Astrocyte (in vitro differentiated cells and primary cell): ENCODE measurements at regions not wholly inside any gene's neighbourhood (a gene's known extent, or its start where the extent isn't known, plus 50 kb on each side); places are given as distances from the start of the nearest gene placed in this dataset.
"Not testable (repeated sequence)": the region's sequence is repeated elsewhere in the genome, so short reads cannot be mapped to it uniquely, and the experiment has no call there.

ENCODE experiments used
- DNase-seq: peaks from one replicate; pipeline ENCODE4 v3.0.0-alpha.2; 2010; ENCODE audit warnings: low read depth
- FAIRE-seq: peaks from 2 replicates; lab custom pipeline; 2011; peaks lifted over from hg19 to GRCh38; lab: Jason Lieb, UNC
- H2AFZ ChIP-seq: 2 replicates; pipeline ENCODE4 v1.6.0; 2012; ENCODE audit warnings: low read depth, low read length, inconsistent platforms
- H3K27ac ChIP-seq: 2 replicates; pipeline ENCODE4 v1.5.1; 2011; ENCODE audit warnings: low read depth, low read length, inconsistent platforms
- H3K27me3 ChIP-seq: 2 replicates; pipeline ENCODE4 v1.6.0; 2011; ENCODE audit warnings: low read length, inconsistent platforms; ENCODE audit not compliant: insufficient read depth
- H3K36me3 ChIP-seq: 2 replicates; pipeline ENCODE4 v1.5.1; 2011; ENCODE audit warnings: low read length, inconsistent platforms; ENCODE audit not compliant: insufficient read depth
- H3K4me1 ChIP-seq: 2 replicates; pipeline ENCODE4 v1.5.1; 2011; ENCODE audit warnings: low read length, inconsistent platforms; ENCODE audit not compliant: insufficient read depth
- H3K4me2 ChIP-seq: 2 replicates; pipeline ENCODE4 v1.6.0; 2012; ENCODE audit warnings: low read length, inconsistent platforms
- H3K4me3 ChIP-seq: 2 replicates; pipeline ENCODE4 v1.5.1; 2011; ENCODE audit warnings: low read depth, mild to moderate bottlenecking, low read length, inconsistent platforms; ENCODE audit not compliant: insufficient read depth
- H3K79me2 ChIP-seq: 2 replicates; pipeline ENCODE4 v1.6.0; 2012; ENCODE audit warnings: mild to moderate bottlenecking, low read length, inconsistent platforms; ENCODE audit not compliant: insufficient read depth
- H3K9ac ChIP-seq: 2 replicates; pipeline ENCODE4 v1.6.0; 2012; ENCODE audit warnings: mild to moderate bottlenecking, low read length, inconsistent platforms
- H3K9me3 ChIP-seq: 2 replicates; pipeline ENCODE4 v1.5.1; 2012; ENCODE audit warnings: low read depth, mild to moderate bottlenecking, low read length, inconsistent platforms; ENCODE audit not compliant: insufficient read depth
- H4K20me1 ChIP-seq: 2 replicates; pipeline ENCODE4 v1.6.0; 2012; ENCODE audit warnings: low read length, inconsistent platforms; ENCODE audit not compliant: insufficient read depth
- H3K27ac Mint-ChIP-seq: one replicate; pipeline ENCODE4 v1.8.0; 2021; ENCODE audit warnings: mild to moderate bottlenecking, mixed read lengths; ENCODE audit not compliant: unreplicated experiment
- H3K27me3 Mint-ChIP-seq: one replicate; pipeline ENCODE4 v1.8.0; 2021; ENCODE audit warnings: low read depth, mixed read lengths; ENCODE audit not compliant: unreplicated experiment
- H3K36me3 Mint-ChIP-seq: one replicate; pipeline ENCODE4 v1.8.0; 2021; ENCODE audit warnings: low read depth, mixed read lengths; ENCODE audit not compliant: unreplicated experiment
- H3K4me1 Mint-ChIP-seq: one replicate; pipeline ENCODE4 v1.8.0; 2021; ENCODE audit warnings: low read depth, mixed read lengths; ENCODE audit not compliant: unreplicated experiment
- H3K4me3 Mint-ChIP-seq: one replicate; pipeline ENCODE4 v1.8.0; 2021; ENCODE audit warnings: mild to moderate bottlenecking, moderate library complexity, mixed read lengths; ENCODE audit not compliant: unreplicated experiment
- H3K9me3 Mint-ChIP-seq: one replicate; pipeline ENCODE4 v1.8.0; 2021; ENCODE audit warnings: mild to moderate bottlenecking, mixed read lengths; ENCODE audit not compliant: unreplicated experiment
- CTCF ChIP-seq: IDR thresholded peaks from 2 replicates; pipeline ENCODE4 v1.5.1; 2011; ENCODE audit warnings: low read depth, mild to moderate bottlenecking, inconsistent platforms, low read length, moderate library complexity; ENCODE audit not compliant: insufficient read depth
- EZH2 ChIP-seq: IDR thresholded peaks from 2 replicates; pipeline ENCODE4 v1.6.1; 2012; ENCODE audit warnings: mild to moderate bottlenecking, low read length, inconsistent platforms; ENCODE audit not compliant: insufficient read depth

- H3K4me2 ChIP-seq, result no peak overlapping the region
- H4K20me1 ChIP-seq, result no peaks in the 10 kb centered on the region
- peaks cover 18% of the 10 kb centered on the region for H3K4me1 ChIP-seq
- TF ChIP-seq EZH2, result no peak
- TF ChIP-seq CTCF, result no peak
- no peak overlapping the region for H3K27ac Mint-ChIP-seq
- no peaks in the 10 kb centered on the region for H3K36me3 ChIP-seq
- no peak overlapping the region for H3K9ac ChIP-seq
- H3K36me3 Mint-ChIP-seq, result no peaks in the 10 kb centered on the region
- no peak overlapping the region for H2AFZ ChIP-seq
- DNase-seq, result no peak
- H3K27me3 ChIP-seq, result no peaks in the 10 kb centered on the region
- FAIRE-seq, result peak; percentile 75
- H3K27me3 Mint-ChIP-seq, result no peaks in the 10 kb centered on the region
- no peak overlapping the region for H3K27ac ChIP-seq
- H3K4me3 ChIP-seq, result no peak overlapping the region
- H3K4me1 Mint-ChIP-seq, result peaks cover 16% of the 10 kb centered on the region
- H3K4me3 Mint-ChIP-seq, result no peak overlapping the region
- H3K79me2 ChIP-seq, result no peaks in the 10 kb centered on the region
- peaks cover 5% of the 10 kb centered on the region for H3K9me3 Mint-ChIP-seq
- no peaks in the 10 kb centered on the region for H3K9me3 ChIP-seq
These were observed 211.7 kb upstream of the ELL2 start for GRCh38 chr5:96173366-96173765.

GRCh38 chr5:96172436-96172835 lies 210.8 kb upstream of the ELL2 start:
- Histone ChIP-seq H3K27ac (peak overlapping the region; percentile 14), H3K9ac (no peak overlapping the region), H3K9me3 (no peaks in the 10 kb centered on the region), H3K4me2 (peak overlapping the region; percentile 23), H3K36me3 (no peaks in the 10 kb centered on the region), H2AFZ (no peak overlapping the region), H3K4me1 (peaks cover 14% of the 10 kb centered on the region), H3K79me2 (no peaks in the 10 kb centered on the region), H3K4me3 (no peak overlapping the region), H4K20me1 (no peaks in the 10 kb centered on the region), H3K27me3 (no peaks in the 10 kb centered on the region)
- TF ChIP-seq EZH2, result no peak
- TF ChIP-seq CTCF, result no peak
- Mint-ChIP-seq H3K27ac (no peak overlapping the region), H3K4me1 (peaks cover 13% of the 10 kb centered on the region), H3K9me3 (peaks cover 5% of the 10 kb centered on the region), H3K4me3 (no peak overlapping the region), H3K27me3 (no peaks in the 10 kb centered on the region), H3K36me3 (no peaks in the 10 kb centered on the region)
- peak; percentile 94 for DNase-seq
- no peak for FAIRE-seq

GRCh38 chr5:96171973-96172372 lies 210.3 kb upstream of the ELL2 start:
- not testable (repeated sequence) for DNase-seq

GRCh38 chr5:96170481-96171125 lies 209.0 kb upstream of the ELL2 start:
- H3K27ac Mint-ChIP-seq, H3K4me1 Mint-ChIP-seq, H3K27ac ChIP-seq, H3K9me3 Mint-ChIP-seq, DNase-seq, H3K27me3 ChIP-seq, H2AFZ ChIP-seq, H3K79me2 ChIP-seq, H4K20me1 ChIP-seq, H3K4me3 Mint-ChIP-seq, H3K36me3 Mint-ChIP-seq, H3K36me3 ChIP-seq, H3K4me2 ChIP-seq, H3K9ac ChIP-seq, H3K27me3 Mint-ChIP-seq, H3K4me3 ChIP-seq, FAIRE-seq, H3K9me3 ChIP-seq: not testable (repeated sequence)
- H3K4me1 ChIP-seq, result peaks cover 10% of the 10 kb centered on the region

More at GRCh38 chr5:96171973-96172372, 210.3 kb upstream of the ELL2 start:
- H3K9ac ChIP-seq, H3K27ac Mint-ChIP-seq, H3K9me3 Mint-ChIP-seq, H4K20me1 ChIP-seq, H3K36me3 Mint-ChIP-seq, H3K27me3 Mint-ChIP-seq, H3K4me2 ChIP-seq, H3K27me3 ChIP-seq, H3K4me1 Mint-ChIP-seq, FAIRE-seq, H3K4me3 Mint-ChIP-seq, H3K36me3 ChIP-seq, H2AFZ ChIP-seq, H3K79me2 ChIP-seq, H3K9me3 ChIP-seq, H3K4me3 ChIP-seq: not testable (repeated sequence)
- H3K27ac ChIP-seq, result peak overlapping the region; percentile 14
- H3K4me1 ChIP-seq, result peaks cover 10% of the 10 kb centered on the region

GRCh38 chr5:96168833-96169232 lies 207.2 kb upstream of the ELL2 start:
- FAIRE-seq, result not testable (repeated sequence)

More at GRCh38 chr5:96168833-96169232, 207.2 kb upstream of the ELL2 start:
- H3K36me3 ChIP-seq, H2AFZ ChIP-seq, H3K4me3 Mint-ChIP-seq, H3K27ac Mint-ChIP-seq, H3K4me3 ChIP-seq, H4K20me1 ChIP-seq, H3K9ac ChIP-seq, H3K4me1 Mint-ChIP-seq, H3K27me3 ChIP-seq, H3K27me3 Mint-ChIP-seq, H3K36me3 Mint-ChIP-seq, H3K9me3 ChIP-seq, H3K79me2 ChIP-seq, H3K4me2 ChIP-seq, H3K9me3 Mint-ChIP-seq, H3K27ac ChIP-seq, DNase-seq: not testable (repeated sequence)
- peaks cover 10% of the 10 kb centered on the region for H3K4me1 ChIP-seq
